ENCODE measurements at regions not wholly inside any gene's neighbourhood (a gene's known extent, or its start where the extent isn't known, plus 50 kb on each side); places are given as distances from the start of the nearest gene placed in this dataset.
A peak's percentile ranks its signal among the peaks of the same experiment; 100 is the strongest.

- intact Hi-C loops (cut with micrococcal nuclease) (no loop called here), in situ Hi-C loops (cut with MboI; ENCODE audit: low sequenced_read_pairs) (no loop called here), dilution Hi-C loops (cut with HindIII; ENCODE audit: low sequenced_read_pairs, unreplicated experiment) (no loop called here)
- Histone ChIP-seq H2BK15ac (ENCODE audit: low read depth, low read length) (no peak overlapping the region), H3K27ac (ENCODE audit: insufficient read depth, low read length) (no peak overlapping the region), H2AFZ (replicated peaks; ENCODE audit: low read length, poor library complexity) (no peak overlapping the region), H3K36me3 (ENCODE audit: control insufficient read depth, insufficient read depth, low read length) (no peaks in the 10 kb centered on the region), H4K5ac (ENCODE audit: low read depth, low read length) (no peak overlapping the region), H3K9me3 (ENCODE audit: control insufficient read depth, insufficient read depth, low read length) (no peaks in the 10 kb centered on the region), H2AK5ac (ENCODE audit: low read depth, low read length) (no peak overlapping the region), H3K79me1 (ENCODE audit: low read depth in 1 of 2, low read length in 2 of 2) (no peaks in the 10 kb centered on the region), H3K9me1 (ENCODE audit: insufficient read depth, low read length) (no peaks in the 10 kb centered on the region), H3K9ac (ENCODE audit: low read depth, low read length) (no peak overlapping the region), H2BK120ac (ENCODE audit: low read depth, low read length) (no peak overlapping the region), H4K91ac (ENCODE audit: insufficient read depth, low read depth, low read length) (no peak overlapping the region), H3K18ac (ENCODE audit: low read depth, low read length) (no peak overlapping the region), H3K4ac (ENCODE audit: low read depth, low read length) (no peak overlapping the region), H2BK5ac (ENCODE audit: low read depth, low read length, poor library complexity, severe bottlenecking) (no peak overlapping the region), H3K14ac (replicated peaks; ENCODE audit: low read depth, low read length) (no peak overlapping the region), H2BK20ac (ENCODE audit: low read depth, low read length) (no peak overlapping the region), H2AK9ac (replicated peaks; ENCODE audit: low read depth, low read length, poor library complexity) (no peak overlapping the region), H3K4me3 (ENCODE audit: insufficient read depth, low read depth, low read length) (no peak overlapping the region), H4K20me1 (ENCODE audit: insufficient read depth, low read length) (no peaks in the 10 kb centered on the region), H3K4me2 (ENCODE audit: low read depth, low read length) (no peak overlapping the region), H3K23ac (ENCODE audit: low read depth, low read length) (peak overlapping the region; percentile 9; the same call in 1 of the 2 replicates), H4K8ac (ENCODE audit: low read depth in 2 of 2, low read length in 2 of 2) (no peak overlapping the region), H3K56ac (ENCODE audit: extremely low read depth, insufficient read depth, low read length) (no peak overlapping the region), H3K4me1 (ENCODE audit: control insufficient read depth, insufficient read depth, low read length) (no peaks in the 10 kb centered on the region), H3K27me3 (ENCODE audit: control insufficient read depth, insufficient read depth, low read length) (peaks cover 36% of the 10 kb centered on the region)
- no peak for DNase-seq
- BruUV-seq (replicated peaks): no TSS peak
- ChIA-PET CTCF (no interaction called here), POLR2A (ENCODE audit: unreplicated experiment) (no interaction called here)
- 72% methylated on average over 4 of the region's 6 CpGs; no CpG with 5 or more reads in 1 of the 2 experiments for WGBS, 2 experiments (ENCODE audit: extremely low coverage in 2 of 2, insufficient read length in 1 of 2)
- TF ChIP-seq SMC3 (IDR thresholded peaks at IDR 0.05; ENCODE audit: low read depth, low read length): no peak
- no peak for TF ChIP-seq FOS (IDR thresholded peaks at IDR 0.05; ENCODE audit: low read depth, low read length)
- no peak for TF ChIP-seq NFE2L2 (IDR thresholded peaks at IDR 0.05; ENCODE audit: low read depth, low read length)
- no peak for TF ChIP-seq RAD21 (IDR thresholded peaks at IDR 0.05; ENCODE audit: low read length)
- TF ChIP-seq CTCF (conservative IDR thresholded peaks at IDR 0.05; ENCODE audit: low read depth, low read length): no peak
- TF ChIP-seq CHD1 (IDR thresholded peaks at IDR 0.05; ENCODE audit: low read depth, low read length): no peak
- no peak for TF ChIP-seq ELK1 (IDR thresholded peaks at IDR 0.05; ENCODE audit: borderline replicate concordance, low read depth, low read length)
- TF ChIP-seq BHLHE40 (IDR thresholded peaks at IDR 0.05; ENCODE audit: low read depth, low read length): no peak
- no peak for TF ChIP-seq RFX5 (IDR thresholded peaks at IDR 0.05; ENCODE audit: low read depth, low read length)
- no peak for TF ChIP-seq POLR2A (IDR thresholded peaks at IDR 0.05; ENCODE audit: low read depth, low read length)
- TF ChIP-seq MAFK (IDR thresholded peaks at IDR 0.05; ENCODE audit: low read depth, low read length): no peak
- TF ChIP-seq MAZ (IDR thresholded peaks at IDR 0.05; ENCODE audit: borderline replicate concordance, low read depth, low read length): no peak
- TF ChIP-seq CEBPB (IDR thresholded peaks at IDR 0.05; ENCODE audit: low read depth, low read length): no peak
- TF ChIP-seq USF2 (IDR thresholded peaks at IDR 0.05; ENCODE audit: low read depth, low read length): no peak
- no peak for TF ChIP-seq MXI1 (IDR thresholded peaks at IDR 0.05; ENCODE audit: borderline replicate concordance, low read depth, low read length)
- TF ChIP-seq RCOR1 (IDR thresholded peaks at IDR 0.05; ENCODE audit: insufficient replicate concordance, low read length): no peak
- no peak for ATAC-seq (ENCODE audit: low read depth)
These were observed 64.2 kb downstream of the TMEM17 start for GRCh38 chr2:62441824-62442223.

Data from IMR-90 (cell line).